Stimulated activated naive CD8-positive, alpha-beta T cell treated with anti-CD3 and anti-CD28 coated beads, Interleukin-15, amount 100 ng/mL, for 72 hours (primary cell): ENCODE measurements at regions not wholly inside any gene's neighbourhood (a gene's known extent, or its start where the extent isn't known, plus 50 kb on each side); places are given as distances from the start of the nearest gene placed in this dataset.
"Not testable (repeated sequence)": the region's sequence is repeated elsewhere in the genome, so short reads cannot be mapped to it uniquely, and the experiment has no call there.

ENCODE experiments used
- ATAC-seq: fragments of 150-1000 bp; cut with Tn5 transposase; 2 replicates; pipeline ENCODE4 v1.10.0; 2021; ENCODE audit warnings: mild to moderate bottlenecking, moderate library complexity
- DNase-seq, 2 donors: peaks; one replicate each; pipeline ENCODE4 v3.0.0; 2021 to 2022
- H3K27ac Mint-ChIP-seq, 2 donors: one replicate each; pipeline ENCODE4 v1.8.0; 2022; ENCODE audit warnings: mild to moderate bottlenecking in 2 of 2, mixed read lengths in 2 of 2, moderate library complexity in 2 of 2
- H3K27me3 Mint-ChIP-seq: one replicate; pipeline ENCODE4 v1.8.0; 2022; ENCODE audit warnings: mixed read lengths
- H3K4me1 Mint-ChIP-seq: one replicate; pipeline ENCODE4 v1.8.0; 2022; ENCODE audit warnings: mild to moderate bottlenecking, mixed read lengths
- H3K4me3 Mint-ChIP-seq, 2 donors: one replicate each; pipeline ENCODE4 v1.8.0; 2022; ENCODE audit warnings: mild to moderate bottlenecking in 2 of 2, mixed read lengths in 2 of 2, moderate library complexity in 1 of 2
- H3K9me3 Mint-ChIP-seq, 2 donors: one replicate each; pipeline ENCODE4 v1.8.0; 2022; ENCODE audit warnings: mixed read lengths in 2 of 2

- ATAC-seq (no peak), DNase-seq (no peak)
- Mint-ChIP-seq H3K9me3 (peaks cover 24 to 31% of the 10 kb centered on the region in 2 donors), H3K4me1 (no peaks in the 10 kb centered on the region), H3K27me3 (no peaks in the 10 kb centered on the region), H3K4me3 (no peak overlapping the region), H3K27ac (no peak overlapping the region)
Observed at GRCh38 chr5:42148813-42149212, 223.7 kb downstream of the FBXO4 start.

GRCh38 chr5:42157215-42157614 lies 232.1 kb downstream of the FBXO4 start:
- H3K9me3 Mint-ChIP-seq: no peaks in the 10 kb centered on the region
- DNase-seq (no peak), ATAC-seq (no peak)
- H3K27me3 Mint-ChIP-seq: no peaks in the 10 kb centered on the region
- H3K4me1 Mint-ChIP-seq: no peaks in the 10 kb centered on the region
- H3K4me3 Mint-ChIP-seq: no peak overlapping the region
- no peak overlapping the region for H3K27ac Mint-ChIP-seq

GRCh38 chr5:42163083-42163482 lies 238.0 kb downstream of the FBXO4 start:
- peaks cover 0 to 3% of the 10 kb centered on the region in 2 donors for H3K9me3 Mint-ChIP-seq
- DNase-seq (no peak), ATAC-seq (no peak)
- no peak overlapping the region for H3K4me3 Mint-ChIP-seq
- no peaks in the 10 kb centered on the region for H3K4me1 Mint-ChIP-seq
- no peak overlapping the region for H3K27ac Mint-ChIP-seq
- no peaks in the 10 kb centered on the region for H3K27me3 Mint-ChIP-seq

DNA sequence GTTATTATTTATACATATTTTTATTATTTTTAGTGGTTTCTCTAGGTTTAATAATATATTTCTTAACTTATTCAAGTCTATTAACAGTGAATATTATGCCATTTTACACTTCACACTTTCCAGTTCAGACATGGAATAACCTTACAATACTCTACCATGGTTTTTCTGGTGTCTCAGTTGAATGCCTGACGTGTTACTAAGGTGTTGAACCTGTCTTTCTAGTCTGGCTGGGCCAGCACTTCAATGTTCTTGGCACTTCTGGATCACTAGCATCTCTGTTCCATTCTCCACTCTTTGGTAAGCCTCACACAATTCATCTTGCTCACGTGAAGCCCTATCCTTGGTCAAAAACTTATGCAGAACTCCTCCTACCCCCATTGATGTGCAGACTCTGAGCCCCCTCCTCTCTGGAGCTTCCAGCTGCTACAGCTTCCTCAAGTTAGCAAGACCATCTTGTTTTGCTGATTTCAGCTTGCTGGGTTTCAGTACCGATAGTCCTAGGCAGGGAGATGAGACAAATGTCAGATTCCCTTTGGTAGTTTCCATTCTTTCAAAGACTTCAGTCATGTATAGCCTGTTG lies 243.1 kb downstream of the FBXO4 start:
- no peak overlapping the region for H3K4me3 Mint-ChIP-seq
- H3K9me3 Mint-ChIP-seq: peaks cover 0 to 8% of the 10 kb centered on the region in 2 donors
- no peaks in the 10 kb centered on the region for H3K4me1 Mint-ChIP-seq
- no peak overlapping the region for H3K27ac Mint-ChIP-seq
- no peak for DNase-seq
- H3K27me3 Mint-ChIP-seq: no peaks in the 10 kb centered on the region
- no peak for ATAC-seq

DNA sequence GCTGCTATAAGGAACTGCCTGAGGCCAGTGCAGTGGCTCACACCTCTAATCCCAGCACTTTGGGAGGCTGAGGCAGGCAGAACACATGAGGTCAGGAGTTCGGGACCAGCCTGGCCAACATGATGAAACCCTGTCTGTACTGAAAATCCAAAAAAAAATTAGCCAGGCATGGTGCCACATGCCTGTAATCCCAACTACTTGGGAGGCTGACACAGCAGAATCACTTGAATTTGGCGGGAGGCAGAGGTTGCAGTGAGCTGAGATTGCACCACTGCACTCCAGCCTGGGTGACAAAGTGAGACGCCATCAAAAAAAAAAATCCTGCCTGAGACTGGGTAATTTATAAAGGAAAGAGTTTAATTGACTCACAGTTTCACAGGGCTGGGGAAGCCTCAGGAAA lies 247.1 kb upstream of the GHR start:
- ATAC-seq, H3K27ac Mint-ChIP-seq, H3K4me3 Mint-ChIP-seq, DNase-seq, H3K27me3 Mint-ChIP-seq, H3K4me1 Mint-ChIP-seq: not testable (repeated sequence)
- peaks cover 4 to 15% of the 10 kb centered on the region in 2 donors for H3K9me3 Mint-ChIP-seq

GRCh38 chr5:42179843-42180242 lies 243.4 kb upstream of the GHR start:
- H3K27me3 Mint-ChIP-seq, H3K4me3 Mint-ChIP-seq, DNase-seq, ATAC-seq, H3K4me1 Mint-ChIP-seq, H3K27ac Mint-ChIP-seq: not testable (repeated sequence)
- H3K9me3 Mint-ChIP-seq: peaks cover 4 to 15% of the 10 kb centered on the region in 2 donors

GRCh38 chr5:42216904-42217303 lies 206.3 kb upstream of the GHR start:
- no peak for ATAC-seq
- no peak for DNase-seq
- H3K27me3 Mint-ChIP-seq: no peaks in the 10 kb centered on the region
- H3K4me1 Mint-ChIP-seq: no peaks in the 10 kb centered on the region
- H3K27ac Mint-ChIP-seq: no peak overlapping the region
- H3K9me3 Mint-ChIP-seq: peaks cover 5 to 6% of the 10 kb centered on the region in 2 donors
- no peak overlapping the region for H3K4me3 Mint-ChIP-seq

- Mint-ChIP-seq H3K9me3 (peaks cover 5% of the 10 kb centered on the region in 2 donors), H3K4me3 (no peak overlapping the region), H3K27ac (no peak overlapping the region), H3K27me3 (no peaks in the 10 kb centered on the region), H3K4me1 (no peaks in the 10 kb centered on the region)
- DNase-seq (no peak), ATAC-seq (peak; percentile 35)
Observed at GRCh38 chr5:42217791-42218190, 205.4 kb upstream of the GHR start.

DNA sequence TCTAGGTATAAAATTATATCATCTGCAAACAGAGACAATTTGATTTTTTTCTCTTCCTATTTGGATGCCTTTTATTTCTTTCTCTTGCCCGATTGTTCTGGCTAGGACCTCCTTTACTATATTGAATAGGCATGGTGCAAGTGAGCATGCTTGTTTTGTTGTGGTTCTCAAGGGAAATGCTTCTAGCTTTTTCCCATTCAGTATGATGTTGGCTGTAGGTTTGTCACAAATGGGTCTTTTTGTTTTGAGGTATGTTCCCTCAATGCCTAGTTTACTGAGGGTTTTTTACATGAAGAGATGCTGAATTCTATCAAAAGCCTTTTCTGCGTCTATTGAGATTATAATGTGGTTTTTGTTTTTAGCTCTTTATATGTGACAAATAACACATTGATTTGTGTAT lies 198.2 kb upstream of the GHR start:
- no peaks in the 10 kb centered on the region for H3K9me3 Mint-ChIP-seq
- no peak overlapping the region for H3K27ac Mint-ChIP-seq
- no peak for DNase-seq
- H3K4me1 Mint-ChIP-seq: no peaks in the 10 kb centered on the region
- H3K4me3 Mint-ChIP-seq: no peak overlapping the region
- H3K27me3 Mint-ChIP-seq: no peaks in the 10 kb centered on the region
- no peak for ATAC-seq

DNA sequence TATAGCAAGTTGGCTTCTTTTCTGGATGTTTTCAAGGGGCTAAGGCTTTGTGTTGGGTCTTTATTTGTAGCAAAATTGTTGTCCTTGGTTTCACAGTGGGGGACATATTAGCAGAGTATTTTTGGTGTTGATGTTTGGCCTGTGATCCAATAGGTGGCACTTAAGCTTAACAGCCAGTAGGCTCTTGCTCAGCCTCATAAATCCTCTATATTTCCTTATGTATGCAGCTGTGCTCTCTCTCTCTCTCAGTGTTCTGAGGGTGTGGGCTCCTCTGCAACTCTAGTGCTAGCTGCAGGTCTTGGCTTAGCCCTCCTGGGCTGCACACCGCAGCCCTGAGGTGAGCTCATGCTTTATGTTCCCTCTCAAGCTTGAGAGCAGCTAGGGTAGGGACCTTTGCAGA lies 195.0 kb upstream of the GHR start:
- no peaks in the 10 kb centered on the region for H3K4me1 Mint-ChIP-seq
- peak overlapping the region in 1 of 2 donors; percentile 9 for H3K27ac Mint-ChIP-seq
- no peak for DNase-seq
- no peak overlapping the region for H3K4me3 Mint-ChIP-seq
- no peaks in the 10 kb centered on the region for H3K9me3 Mint-ChIP-seq
- no peak for ATAC-seq
- no peaks in the 10 kb centered on the region for H3K27me3 Mint-ChIP-seq

- H3K4me3 Mint-ChIP-seq: no peak overlapping the region
- H3K9me3 Mint-ChIP-seq: no peaks in the 10 kb centered on the region
- no peak for DNase-seq
- no peaks in the 10 kb centered on the region for H3K4me1 Mint-ChIP-seq
- H3K27ac Mint-ChIP-seq: no peak overlapping the region
- no peaks in the 10 kb centered on the region for H3K27me3 Mint-ChIP-seq
- ATAC-seq: no peak
Observed at GRCh38 chr5:42230839-42231238, 192.4 kb upstream of the GHR start.

DNA sequence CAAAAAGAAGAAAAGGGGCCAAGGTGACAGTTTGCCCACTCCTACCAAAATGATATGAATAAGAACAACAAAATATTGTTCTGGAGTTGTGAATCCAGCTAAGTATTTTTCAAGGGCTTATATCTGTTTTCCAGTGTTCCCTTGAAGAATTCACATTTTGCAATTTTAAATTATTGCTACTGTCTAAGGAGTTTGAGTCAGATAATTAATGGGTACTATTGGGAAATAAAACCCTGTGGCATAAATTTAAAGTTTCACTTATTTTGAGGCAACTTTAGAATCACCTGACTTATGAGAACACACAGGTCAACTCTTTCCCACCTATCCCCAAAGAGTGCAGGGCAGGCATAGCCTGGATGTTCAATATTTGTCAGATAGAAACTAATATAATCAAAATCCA lies 188.0 kb upstream of the GHR start:
- H3K27ac Mint-ChIP-seq: no peak overlapping the region
- no peak overlapping the region for H3K4me3 Mint-ChIP-seq
- DNase-seq (no peak), ATAC-seq (no peak)
- H3K27me3 Mint-ChIP-seq: no peaks in the 10 kb centered on the region
- H3K4me1 Mint-ChIP-seq: no peaks in the 10 kb centered on the region
- H3K9me3 Mint-ChIP-seq: peaks cover 0 to 7% of the 10 kb centered on the region in 2 donors

DNA sequence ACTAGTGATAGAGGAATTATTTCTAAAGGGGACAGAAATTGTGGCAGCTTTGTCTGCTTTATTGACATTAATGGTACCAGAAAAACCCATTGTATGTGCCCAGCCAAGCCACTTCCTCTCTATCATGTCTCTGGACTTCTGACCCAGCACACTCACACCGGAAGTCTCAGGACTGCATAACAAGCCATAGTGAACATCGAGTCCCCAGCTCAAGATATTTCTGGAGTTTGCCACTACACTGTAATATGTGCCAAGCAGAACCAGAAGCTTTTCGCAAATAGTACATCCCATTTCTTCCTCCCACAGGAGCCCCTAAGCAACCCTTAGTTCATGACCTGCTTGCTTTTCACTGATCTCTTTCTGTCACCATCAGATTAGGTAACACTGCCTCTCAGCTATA lies 187.4 kb upstream of the GHR start:
- DNase-seq (no peak), ATAC-seq (no peak)
- H3K4me1 Mint-ChIP-seq: no peaks in the 10 kb centered on the region
- no peak overlapping the region for H3K4me3 Mint-ChIP-seq
- no peaks in the 10 kb centered on the region for H3K27me3 Mint-ChIP-seq
- H3K9me3 Mint-ChIP-seq: peaks cover 0 to 7% of the 10 kb centered on the region in 2 donors
- H3K27ac Mint-ChIP-seq: no peak overlapping the region

- Mint-ChIP-seq H3K4me3 (no peak overlapping the region), H3K27me3 (no peaks in the 10 kb centered on the region), H3K9me3 (peaks cover 0 to 7% of the 10 kb centered on the region in 2 donors), H3K4me1 (no peaks in the 10 kb centered on the region), H3K27ac (no peak overlapping the region)
- no peak for ATAC-seq
- DNase-seq: no peak
Observed at GRCh38 chr5:42241636-42242035, 181.6 kb upstream of the GHR start.

DNA sequence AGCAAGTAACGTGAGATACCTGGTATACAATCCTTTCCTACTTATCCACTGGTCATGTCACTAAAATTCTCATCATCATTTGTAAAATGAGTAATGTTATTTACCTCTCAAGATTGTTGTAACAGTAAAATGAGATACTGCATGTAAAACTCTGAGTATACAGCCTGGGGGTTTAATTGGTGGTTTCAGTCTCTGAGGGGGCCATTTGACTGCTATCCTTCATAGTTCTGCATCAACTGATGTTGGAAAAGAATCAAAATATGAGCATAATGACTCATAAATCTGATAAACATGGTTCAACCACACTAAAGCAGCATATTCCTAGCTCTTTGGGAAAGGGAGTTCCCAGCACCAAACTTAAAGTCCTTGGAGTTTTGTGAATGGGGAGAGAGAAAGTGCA lies 181.0 kb upstream of the GHR start:
- no peak overlapping the region for H3K27ac Mint-ChIP-seq
- H3K27me3 Mint-ChIP-seq: no peaks in the 10 kb centered on the region
- H3K4me1 Mint-ChIP-seq: no peaks in the 10 kb centered on the region
- H3K4me3 Mint-ChIP-seq: no peak overlapping the region
- ATAC-seq: no peak
- no peak for DNase-seq
- peaks cover 0 to under 1% of the 10 kb centered on the region in 2 donors for H3K9me3 Mint-ChIP-seq

DNA sequence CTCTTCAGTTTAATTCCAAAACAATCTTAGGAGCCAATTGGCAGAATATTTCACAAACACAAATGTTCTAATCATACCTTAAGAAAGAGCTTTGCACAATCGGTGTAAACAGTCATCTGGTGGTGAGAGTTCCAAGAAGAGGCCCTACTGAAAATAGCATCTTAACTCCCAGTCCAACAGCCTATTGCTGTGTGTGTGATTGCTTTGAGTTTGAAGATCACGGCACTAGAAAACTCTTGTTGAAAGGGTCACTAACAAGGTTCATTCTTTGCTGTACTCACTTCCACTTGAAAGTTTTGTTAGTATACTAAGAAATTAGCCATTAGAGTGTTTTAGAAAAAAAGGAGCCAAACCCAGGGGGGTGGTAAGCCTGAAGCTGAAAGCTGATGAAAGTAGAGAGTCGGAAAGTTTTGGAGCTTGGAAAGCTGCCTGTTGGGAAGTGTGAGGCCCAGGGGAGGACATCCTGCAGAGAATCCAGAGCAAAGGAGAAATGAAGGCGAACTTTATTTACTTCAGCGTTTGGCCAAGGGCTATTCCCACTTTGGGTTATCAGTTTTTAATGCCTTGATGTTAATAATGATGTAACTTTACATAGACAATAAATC lies 180.3 kb upstream of the GHR start:
- H3K4me3 Mint-ChIP-seq: no peak overlapping the region
- no peaks in the 10 kb centered on the region for H3K4me1 Mint-ChIP-seq
- DNase-seq (no peak), ATAC-seq (no peak)
- no peaks in the 10 kb centered on the region for H3K9me3 Mint-ChIP-seq
- no peaks in the 10 kb centered on the region for H3K27me3 Mint-ChIP-seq
- no peak overlapping the region for H3K27ac Mint-ChIP-seq

GRCh38 chr5:42252306-42252705 lies 170.9 kb upstream of the GHR start:
- Mint-ChIP-seq H3K4me1 (no peaks in the 10 kb centered on the region), H3K4me3 (no peak overlapping the region), H3K27me3 (no peaks in the 10 kb centered on the region), H3K27ac (no peak overlapping the region), H3K9me3 (peaks cover 0 to 3% of the 10 kb centered on the region in 2 donors)
- ATAC-seq (no peak), DNase-seq (no peak)
